ENCODE measurements at regions not wholly inside any gene's neighbourhood (a gene's known extent, or its start where the extent isn't known, plus 50 kb on each side); places are given as distances from the start of the nearest gene placed in this dataset.

DNA sequence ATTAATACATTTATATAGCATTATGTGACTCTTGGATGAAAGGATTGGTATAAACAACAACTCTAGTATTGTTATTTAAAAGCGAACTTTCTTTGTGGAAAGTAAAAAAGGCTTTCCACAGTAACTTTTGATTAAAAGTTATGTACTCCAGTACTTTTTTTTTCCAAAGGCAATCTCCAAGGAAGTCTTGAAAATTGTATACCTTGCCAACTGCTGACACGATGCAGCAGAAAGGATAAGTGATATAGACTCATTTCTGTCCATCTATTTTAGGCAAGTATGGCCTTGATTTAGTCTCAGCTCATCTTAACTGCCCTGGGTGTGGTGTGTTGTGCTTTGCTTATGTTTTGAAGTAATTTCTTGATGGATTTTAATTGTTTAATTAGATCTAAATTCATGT, 79.7 kb downstream of the OTOL1 start:
- no peak for ATAC-seq
- Histone ChIP-seq H3K27ac (no peak overlapping the region), H3K27me3 (no peaks in the 10 kb centered on the region), H3K4me1 (no peaks in the 10 kb centered on the region), H3K4me3 (no peak overlapping the region), H3K9me3 (no peaks in the 10 kb centered on the region), H3K36me3 (no peaks in the 10 kb centered on the region)
- TF ChIP-seq, protein P1, sequence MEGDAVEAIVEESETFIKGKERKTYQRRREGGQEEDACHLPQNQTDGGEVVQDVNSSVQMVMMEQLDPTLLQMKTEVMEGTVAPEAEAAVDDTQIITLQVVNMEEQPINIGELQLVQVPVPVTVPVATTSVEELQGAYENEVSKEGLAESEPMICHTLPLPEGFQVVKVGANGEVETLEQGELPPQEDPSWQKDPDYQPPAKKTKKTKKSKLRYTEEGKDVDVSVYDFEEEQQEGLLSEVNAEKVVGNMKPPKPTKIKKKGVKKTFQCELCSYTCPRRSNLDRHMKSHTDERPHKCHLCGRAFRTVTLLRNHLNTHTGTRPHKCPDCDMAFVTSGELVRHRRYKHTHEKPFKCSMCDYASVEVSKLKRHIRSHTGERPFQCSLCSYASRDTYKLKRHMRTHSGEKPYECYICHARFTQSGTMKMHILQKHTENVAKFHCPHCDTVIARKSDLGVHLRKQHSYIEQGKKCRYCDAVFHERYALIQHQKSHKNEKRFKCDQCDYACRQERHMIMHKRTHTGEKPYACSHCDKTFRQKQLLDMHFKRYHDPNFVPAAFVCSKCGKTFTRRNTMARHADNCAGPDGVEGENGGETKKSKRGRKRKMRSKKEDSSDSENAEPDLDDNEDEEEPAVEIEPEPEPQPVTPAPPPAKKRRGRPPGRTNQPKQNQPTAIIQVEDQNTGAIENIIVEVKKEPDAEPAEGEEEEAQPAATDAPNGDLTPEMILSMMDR (IDR thresholded peaks at IDR 0.05) = no peak
- TF ChIP-seq POLR2A (IDR thresholded peaks at IDR 0.05) = no peak
- WGBS (ENCODE audit: insufficient coverage, low coverage, low lambda C conversion rate, missing lambda C conversion rate) = 31% methylated on average over 2 of the region's 2 CpGs
- DNase-seq = no peak
- intact Hi-C loops (cut with DNase I) = no loop called here

DNA sequence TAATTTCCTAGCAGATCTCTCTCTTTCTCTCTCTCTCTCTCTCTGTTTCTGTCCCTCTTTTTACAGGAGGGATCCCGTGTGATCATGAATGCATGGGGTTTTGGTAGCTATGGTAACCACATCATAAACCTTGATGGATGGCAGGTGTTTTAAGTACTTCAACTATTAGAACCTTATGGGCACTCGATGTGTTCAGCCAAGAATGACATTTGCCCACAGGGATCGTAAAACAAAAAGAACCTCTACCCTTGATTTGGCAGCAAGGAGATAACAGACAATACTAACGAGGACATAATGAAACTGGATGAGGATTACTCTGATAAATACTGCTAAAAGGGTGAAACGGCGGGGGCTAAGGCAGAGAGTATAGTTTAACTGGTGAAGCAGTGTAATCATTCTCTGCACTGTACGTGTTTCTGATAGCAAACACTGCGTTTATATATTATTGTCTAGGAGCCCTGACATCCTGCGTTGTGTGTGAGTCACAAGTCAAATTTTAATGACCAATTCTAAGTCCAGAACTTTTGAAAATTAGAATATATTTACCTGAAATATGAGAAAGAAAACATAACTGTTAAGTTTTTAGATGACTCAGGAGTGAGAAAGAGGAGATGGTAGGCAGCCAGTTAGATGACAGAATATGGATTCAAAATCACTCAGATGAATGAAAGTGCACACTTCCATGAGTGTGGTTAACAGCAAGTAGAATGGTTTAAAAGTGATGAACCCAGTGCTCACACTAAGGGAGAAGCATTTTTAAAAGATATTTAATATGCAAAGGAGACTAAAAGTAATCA, 80.3 kb downstream of the OTOL1 start:
- no peaks in the 10 kb centered on the region for H3K4me1 ChIP-seq
- intact Hi-C loops (cut with DNase I) = no loop called here
- DNase-seq = no peak
- H3K27me3 ChIP-seq = no peaks in the 10 kb centered on the region
- WGBS (ENCODE audit: insufficient coverage, low coverage, low lambda C conversion rate, missing lambda C conversion rate) = 52% methylated on average over 9 of the region's 9 CpGs
- TF ChIP-seq, protein P1 (IDR thresholded peaks at IDR 0.05) = no peak
- no peak for TF ChIP-seq POLR2A (IDR thresholded peaks at IDR 0.05)
- no peak overlapping the region for H3K4me3 ChIP-seq
- no peaks in the 10 kb centered on the region for H3K36me3 ChIP-seq
- ATAC-seq = no peak
- H3K27ac ChIP-seq = no peak overlapping the region
- H3K9me3 ChIP-seq = no peaks in the 10 kb centered on the region

DNA sequence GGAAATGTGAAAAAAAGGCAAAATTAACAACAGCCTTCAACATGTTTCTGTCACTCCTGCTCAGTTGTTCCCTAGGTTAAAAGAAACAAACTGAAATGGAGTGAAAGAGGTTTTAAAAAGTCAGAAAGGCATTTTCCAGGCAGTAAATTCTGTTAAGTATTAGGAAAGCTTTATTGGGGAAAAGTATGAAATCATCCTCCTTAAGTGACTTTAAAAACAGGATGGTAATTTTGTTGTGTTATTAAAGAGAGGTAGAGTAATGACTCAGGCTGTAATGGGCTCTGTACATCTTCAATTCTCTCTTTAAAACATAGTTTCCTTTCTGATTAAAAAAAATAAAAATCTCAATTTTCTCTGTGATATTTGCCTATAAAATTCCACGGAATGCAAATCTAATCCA, 81.1 kb downstream of the OTOL1 start:
- no peaks in the 10 kb centered on the region for H3K27me3 ChIP-seq
- no peaks in the 10 kb centered on the region for H3K36me3 ChIP-seq
- H3K27ac ChIP-seq = no peak overlapping the region
- WGBS (ENCODE audit: insufficient coverage, low coverage, low lambda C conversion rate, missing lambda C conversion rate) = 29% methylated on average over 1 of the region's 1 CpG
- H3K9me3 ChIP-seq = no peaks in the 10 kb centered on the region
- intact Hi-C loops (cut with DNase I) = no loop called here
- ATAC-seq = no peak
- TF ChIP-seq, protein P1 (IDR thresholded peaks at IDR 0.05) = no peak
- no peak for TF ChIP-seq POLR2A (IDR thresholded peaks at IDR 0.05)
- H3K4me1 ChIP-seq = no peaks in the 10 kb centered on the region
- H3K4me3 ChIP-seq = no peak overlapping the region
- DNase-seq = no peak

DNA sequence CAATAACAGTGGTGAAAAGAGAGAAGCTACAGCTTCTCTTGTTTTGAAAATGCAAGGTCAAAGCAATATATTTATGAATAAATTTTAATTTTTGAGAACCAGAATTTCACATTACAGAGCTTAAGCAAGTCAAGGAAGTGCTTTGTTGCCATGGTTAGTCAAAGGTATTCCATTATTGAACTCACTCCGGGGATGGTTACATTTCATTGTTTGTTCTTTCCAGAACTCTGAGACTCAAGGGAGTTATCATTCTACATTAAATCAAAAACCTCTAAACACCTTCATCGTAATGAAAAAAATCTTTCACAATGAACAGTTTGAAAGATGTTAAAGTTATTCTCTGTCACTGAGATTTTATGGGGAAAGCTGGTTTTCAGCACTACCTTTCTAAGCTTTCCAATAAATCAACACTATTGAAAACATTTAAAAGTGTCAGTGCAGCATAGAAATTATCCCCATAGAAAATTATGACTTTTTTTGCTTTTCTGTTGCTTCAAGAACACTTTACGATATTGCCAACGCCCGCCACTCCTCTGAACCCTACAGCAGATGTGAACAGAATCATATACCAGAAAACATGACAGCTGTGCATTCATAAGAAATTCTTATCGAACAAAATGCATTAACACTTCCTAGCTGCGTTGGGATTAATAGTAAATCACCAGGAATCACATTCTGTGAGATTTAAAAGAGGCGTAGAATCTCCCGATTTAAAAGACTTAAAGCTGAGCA, 83.0 kb downstream of the OTOL1 start:
- DNase-seq (no peak), ATAC-seq (no peak)
- TF ChIP-seq, protein P1 (IDR thresholded peaks at IDR 0.05) = no peak
- TF ChIP-seq POLR2A (IDR thresholded peaks at IDR 0.05) = no peak
- Histone ChIP-seq H3K9me3 (no peaks in the 10 kb centered on the region), H3K27me3 (no peaks in the 10 kb centered on the region), H3K27ac (no peak overlapping the region), H3K4me1 (no peaks in the 10 kb centered on the region), H3K4me3 (no peak overlapping the region), H3K36me3 (no peaks in the 10 kb centered on the region)
- intact Hi-C loops (cut with DNase I) = no loop called here
- 67% methylated on average over 9 of the region's 9 CpGs for WGBS (ENCODE audit: insufficient coverage, low coverage, low lambda C conversion rate, missing lambda C conversion rate)
